Heart left ventricle (tissue), 13 donors: ENCODE measurements at regions not wholly inside any gene's neighbourhood (a gene's known extent, or its start where the extent isn't known, plus 50 kb on each side); places are given as distances from the start of the nearest gene placed in this dataset.

Experiments used
- POLR2A ChIP-seq, 2 donors: fragments of 450-650 bp; IDR thresholded peaks; one replicate each; pipeline ENCODE4 v1.6.1; 2017; ENCODE audit warnings: antibody characterized with exemption in 2 of 2, mild to moderate bottlenecking in 2 of 2, moderate library complexity in 2 of 2
- TF ChIP-seq, protein P1 (sequence below), 12 donors: fragments of 200-600 bp; sonication (generic) in 4 of 12; IDR thresholded peaks; one replicate each; pipeline versions ENCODE4 v1.5.0 to v1.8.0; 2018 to 2022; ENCODE audit warnings: antibody characterized with exemption in 12 of 12, mild to moderate bottlenecking in 5 of 12
- donor health status: ischemic (EF 13 %, LVEDD 7.1; RV severe dilation, severe dysfunction).
- donor health status: DM: no; HTN: yes; CAD: no.
- donor health status: DM: no; HTN: no; CAD: no.
- donor health status: ischemic (EF 25% LVEDD 6.9; RV normal size, moderate dysfunction).
- donor health status: ischemic (EF 25% LVEDD 5.7; RV mildly dilated, moderate dysfunction).
- donor health status: ischemic (EF 35%, LVEDD 5.7; RV mildly dilated, moderate dysfunction).
- donor health status: nonischemic (EF 11% LVEDD 7.7; RV severe dilation, severe dysfunction).
- donor health status: DM: yes; HTN: yes; CAD: no.
- donor health status: PGD.
- donor health status: ischemic (EF 29% LVEDD 5.4; RV normal size, mild dysfunction).
- donor health status: nonischemic (EF 23%, LVEDD 6.1; RV moderate dilation, normal function).

- TF ChIP-seq, protein P1, sequence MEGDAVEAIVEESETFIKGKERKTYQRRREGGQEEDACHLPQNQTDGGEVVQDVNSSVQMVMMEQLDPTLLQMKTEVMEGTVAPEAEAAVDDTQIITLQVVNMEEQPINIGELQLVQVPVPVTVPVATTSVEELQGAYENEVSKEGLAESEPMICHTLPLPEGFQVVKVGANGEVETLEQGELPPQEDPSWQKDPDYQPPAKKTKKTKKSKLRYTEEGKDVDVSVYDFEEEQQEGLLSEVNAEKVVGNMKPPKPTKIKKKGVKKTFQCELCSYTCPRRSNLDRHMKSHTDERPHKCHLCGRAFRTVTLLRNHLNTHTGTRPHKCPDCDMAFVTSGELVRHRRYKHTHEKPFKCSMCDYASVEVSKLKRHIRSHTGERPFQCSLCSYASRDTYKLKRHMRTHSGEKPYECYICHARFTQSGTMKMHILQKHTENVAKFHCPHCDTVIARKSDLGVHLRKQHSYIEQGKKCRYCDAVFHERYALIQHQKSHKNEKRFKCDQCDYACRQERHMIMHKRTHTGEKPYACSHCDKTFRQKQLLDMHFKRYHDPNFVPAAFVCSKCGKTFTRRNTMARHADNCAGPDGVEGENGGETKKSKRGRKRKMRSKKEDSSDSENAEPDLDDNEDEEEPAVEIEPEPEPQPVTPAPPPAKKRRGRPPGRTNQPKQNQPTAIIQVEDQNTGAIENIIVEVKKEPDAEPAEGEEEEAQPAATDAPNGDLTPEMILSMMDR (IDR thresholded peaks at IDR 0.05), result no peak
- TF ChIP-seq POLR2A (IDR thresholded peaks at IDR 0.05), result no peak
Measured at GRCh38 chr5:167250996-167251395, 1040.4 kb upstream of the WWC1 start.
